SK-N-MC (cell line): ENCODE measurements at regions not wholly inside any gene's neighbourhood (a gene's known extent, or its start where the extent isn't known, plus 50 kb on each side); places are given as distances from the start of the nearest gene placed in this dataset.

ENCODE experiments used
- DNase-seq: peaks from one replicate; pipeline ENCODE4 v3.0.0-alpha.2; 2011; ENCODE audit warnings: low read depth, low spot score
- H3K27ac ChIP-seq: fragments of 200-600 bp; sonication (generic); 2 replicates; pipeline ENCODE4 v1.5.1; 2016; ENCODE audit warnings: mixed run types
- H3K36me3 ChIP-seq: fragments of 200-600 bp; sonication (generic); 2 replicates; pipeline ENCODE4 v1.6.1; 2017; ENCODE audit warnings: antibody characterized with exemption, low read length, mixed read lengths; ENCODE audit not compliant: insufficient read depth
- H3K4me3 ChIP-seq: fragments of 200-600 bp; sonication (generic); 2 replicates; pipeline ENCODE4 v1.5.1; 2016
- H3K9ac ChIP-seq: fragments of 200-600 bp; sonication (generic); 2 replicates; pipeline ENCODE4 v1.8.0; 2017; ENCODE audit warnings: mixed run types, mixed read lengths; ENCODE audit not compliant: insufficient read length
- H3K9me3 ChIP-seq: fragments of 200-600 bp; sonication (generic); 2 replicates; pipeline ENCODE4 v1.6.1; 2017; ENCODE audit warnings: low read depth, mild to moderate bottlenecking, antibody characterized with exemption, low read length, moderate library complexity, mixed read lengths
- EZH2 ChIP-seq: fragments of 200-600 bp; sonication (generic); IDR thresholded peaks from one replicate; pipeline ENCODE4 v1.6.1; 2017; ENCODE audit warnings: antibody characterized with exemption
- FOXP2 ChIP-seq: optimal IDR thresholded peaks from 2 replicates; pipeline ENCODE3; 2011; ENCODE audit warnings: mild to moderate bottlenecking, moderate library complexity; ENCODE audit not compliant: insufficient read depth; ENCODE audit errors: extremely low read length, control extremely low read depth
- POLR2AphosphoS5 ChIP-seq: IDR thresholded peaks from 2 replicates; pipeline ENCODE4 v1.6.1; 2012; ENCODE audit warnings: mild to moderate bottlenecking, low read depth, low read length, borderline replicate concordance

DNA sequence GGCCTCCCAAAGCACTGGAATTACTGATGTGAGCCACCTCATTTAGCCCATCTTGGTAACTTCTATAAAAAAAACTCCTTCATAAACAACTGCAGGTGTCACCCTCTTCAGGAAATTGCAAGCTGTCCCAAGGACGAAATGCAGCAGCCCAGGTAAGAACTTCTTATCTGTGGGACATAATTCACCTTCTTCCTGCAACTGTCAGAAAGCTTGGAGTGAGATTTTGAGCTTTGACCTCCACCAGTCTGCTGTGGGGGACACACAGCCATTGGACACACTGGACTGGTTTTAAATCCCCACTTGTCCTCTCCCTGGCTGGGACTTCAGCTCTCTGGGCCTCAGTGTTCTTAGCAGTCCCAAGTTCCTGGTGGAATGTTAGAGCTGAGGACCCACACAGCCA lies 368.5 kb downstream of the MN1 start:
- Histone ChIP-seq H3K36me3 (no peaks in the 10 kb centered on the region), H3K9ac (no peak overlapping the region), H3K9me3 (no peaks in the 10 kb centered on the region), H3K4me3 (no peak overlapping the region), H3K27ac (no peak overlapping the region)
- TF ChIP-seq EZH2 (no peak), POLR2AphosphoS5 (no peak), FOXP2 (no peak)
- no peak for DNase-seq

- TF ChIP-seq FOXP2 (no peak), EZH2 (no peak), POLR2AphosphoS5 (no peak)
- no peaks in the 10 kb centered on the region for H3K9me3 ChIP-seq
- no peak for DNase-seq
- no peaks in the 10 kb centered on the region for H3K36me3 ChIP-seq
- no peak overlapping the region for H3K4me3 ChIP-seq
- H3K9ac ChIP-seq: no peak overlapping the region
- no peak overlapping the region for H3K27ac ChIP-seq
Observed at GRCh38 chr22:27433585-27434190, 367.9 kb downstream of the MN1 start.

DNA sequence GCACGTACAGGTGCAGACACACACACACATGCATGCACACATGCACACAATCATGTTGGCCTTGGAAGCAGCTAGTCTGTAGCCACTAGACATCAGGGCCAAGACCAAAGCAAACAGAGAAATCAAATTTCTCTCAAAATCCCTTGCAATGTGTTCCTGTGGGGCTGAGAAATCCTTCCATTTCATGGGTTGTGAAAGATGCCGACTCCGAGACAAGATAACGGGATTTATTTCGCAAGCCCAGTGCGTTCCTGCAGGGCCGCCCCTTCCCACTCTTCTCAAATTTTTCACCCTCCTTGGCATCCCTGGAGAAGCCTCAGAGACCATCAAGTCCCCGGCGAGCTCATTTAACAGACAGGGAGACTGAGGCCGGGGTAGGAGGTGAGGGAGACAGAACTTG lies 366.7 kb downstream of the MN1 start:
- Histone ChIP-seq H3K9me3 (no peaks in the 10 kb centered on the region), H3K9ac (no peak overlapping the region), H3K27ac (no peak overlapping the region), H3K36me3 (no peaks in the 10 kb centered on the region), H3K4me3 (no peak overlapping the region)
- TF ChIP-seq FOXP2 (no peak), POLR2AphosphoS5 (no peak)
- no peak for DNase-seq

- TF ChIP-seq EZH2 (no peak), POLR2AphosphoS5 (no peak), FOXP2 (no peak)
- Histone ChIP-seq H3K36me3 (no peaks in the 10 kb centered on the region), H3K9ac (no peak overlapping the region), H3K9me3 (no peaks in the 10 kb centered on the region), H3K27ac (no peak overlapping the region), H3K4me3 (no peak overlapping the region)
- DNase-seq: no peak
Observed at GRCh38 chr22:27435844-27436576, 365.5 kb downstream of the MN1 start.

- Histone ChIP-seq H3K27ac (no peak overlapping the region), H3K9ac (no peak overlapping the region), H3K36me3 (no peaks in the 10 kb centered on the region), H3K4me3 (no peak overlapping the region), H3K9me3 (no peaks in the 10 kb centered on the region)
- DNase-seq: no peak
- TF ChIP-seq EZH2 (no peak), FOXP2 (no peak), POLR2AphosphoS5 (no peak)
Observed at GRCh38 chr22:27436591-27436990, 365.0 kb downstream of the MN1 start.

DNA sequence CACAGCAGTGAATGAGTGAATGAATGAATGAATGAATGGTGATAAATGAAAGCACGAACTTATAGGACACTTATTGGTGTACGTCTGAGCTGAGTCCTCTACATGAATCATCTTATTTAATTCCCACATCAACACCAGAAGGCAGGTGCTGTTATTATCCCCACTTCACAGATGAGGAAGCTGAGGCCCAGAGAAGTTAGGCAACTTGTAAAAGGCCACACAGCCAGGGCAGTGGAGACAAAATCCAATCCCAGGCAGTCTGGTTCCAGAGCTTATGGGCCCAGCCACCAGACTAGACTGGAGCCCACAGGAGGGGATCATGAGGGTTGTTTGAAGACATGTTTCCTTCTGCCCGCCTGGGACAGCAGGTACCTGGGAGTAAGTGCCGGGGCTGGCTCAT lies 364.0 kb downstream of the MN1 start:
- no peak overlapping the region for H3K9ac ChIP-seq
- TF ChIP-seq POLR2AphosphoS5 (no peak), EZH2 (no peak), FOXP2 (no peak)
- no peak overlapping the region for H3K4me3 ChIP-seq
- no peak overlapping the region for H3K27ac ChIP-seq
- no peak for DNase-seq
- no peaks in the 10 kb centered on the region for H3K36me3 ChIP-seq
- no peaks in the 10 kb centered on the region for H3K9me3 ChIP-seq

GRCh38 chr22:27438271-27438980 lies 363.1 kb downstream of the MN1 start:
- TF ChIP-seq EZH2 (no peak), FOXP2 (no peak), POLR2AphosphoS5 (no peak)
- H3K9me3 ChIP-seq: no peaks in the 10 kb centered on the region
- no peak overlapping the region for H3K9ac ChIP-seq
- DNase-seq: no peak
- no peaks in the 10 kb centered on the region for H3K36me3 ChIP-seq
- no peak overlapping the region for H3K27ac ChIP-seq
- H3K4me3 ChIP-seq: no peak overlapping the region

GRCh38 chr22:27439131-27439530 lies 362.4 kb downstream of the MN1 start:
- TF ChIP-seq POLR2AphosphoS5: no peak
- TF ChIP-seq FOXP2: no peak
- TF ChIP-seq EZH2: no peak
- no peaks in the 10 kb centered on the region for H3K36me3 ChIP-seq
- H3K9me3 ChIP-seq: no peaks in the 10 kb centered on the region
- no peak overlapping the region for H3K4me3 ChIP-seq
- H3K27ac ChIP-seq: no peak overlapping the region
- H3K9ac ChIP-seq: no peak overlapping the region
- no peak for DNase-seq
